ENCODE measurements at regions not wholly inside any gene's neighbourhood (a gene's known extent, or its start where the extent isn't known, plus 50 kb on each side); places are given as distances from the start of the nearest gene placed in this dataset.

DNA sequence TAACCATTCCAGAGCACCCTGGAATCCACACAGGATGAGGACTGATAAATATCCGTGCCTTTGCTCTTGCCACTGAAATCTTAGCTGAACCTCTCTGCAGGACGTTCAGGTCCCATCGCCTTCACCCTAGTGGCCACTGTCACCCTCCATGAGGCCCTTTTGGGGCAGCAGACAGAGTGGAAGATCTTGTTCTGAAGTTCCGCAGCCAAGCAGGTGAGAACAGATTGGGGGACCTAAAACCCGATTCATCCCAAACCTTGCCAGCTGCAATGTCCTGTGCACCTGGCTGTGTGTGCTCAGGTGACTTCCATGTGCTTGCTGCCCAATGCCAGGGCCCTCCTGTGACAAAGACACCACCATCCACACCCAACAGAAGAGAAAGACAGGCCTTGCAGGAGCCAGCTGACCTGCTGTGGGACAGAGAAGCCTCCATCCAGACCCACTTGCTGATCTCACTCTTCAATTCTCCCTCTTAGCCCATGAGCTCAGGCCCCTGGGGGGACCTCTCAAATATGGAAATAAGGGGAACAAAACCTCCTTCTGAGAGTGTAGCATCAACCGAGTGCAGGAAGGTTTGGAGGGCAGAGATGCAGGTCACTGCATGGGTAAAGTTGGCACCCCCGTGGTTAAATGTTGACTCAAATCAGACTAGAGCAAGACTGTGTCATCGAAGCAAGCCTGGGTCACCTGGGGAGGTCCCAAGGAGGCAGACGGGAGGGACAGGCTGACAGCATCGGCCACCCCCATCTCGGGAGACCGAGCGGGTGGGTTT, 308.7 kb upstream of the DIO3 start:
- Histone ChIP-seq H3K4me3 (ENCODE audit: low read depth in 1 of 2, low read length in 1 of 2) (no peak overlapping the region), H3K27me3 (no peaks in the 10 kb centered on the region)

DNA sequence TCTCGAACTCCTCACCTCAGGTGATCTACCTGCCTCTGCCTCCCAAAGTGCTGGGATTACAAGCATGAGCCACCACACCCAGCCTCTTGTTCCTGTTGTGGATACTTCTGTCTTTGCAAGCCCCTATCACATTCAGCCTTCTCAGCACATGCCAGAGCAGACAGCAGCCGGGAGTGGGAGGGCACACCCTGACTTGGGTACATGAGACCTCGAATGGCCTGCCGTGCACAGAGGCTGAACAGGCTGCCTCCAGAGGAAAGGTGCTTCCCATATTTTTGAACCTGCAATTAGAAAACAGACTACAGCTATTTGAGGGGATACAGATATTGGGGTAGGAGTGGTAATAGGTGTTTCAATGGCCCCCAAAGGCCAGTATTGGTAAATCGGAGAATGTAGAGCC, 307.3 kb upstream of the DIO3 start:
- Histone ChIP-seq H3K27me3 (no peaks in the 10 kb centered on the region), H3K9me3 (no peaks in the 10 kb centered on the region), H3K36me3 (no peaks in the 10 kb centered on the region), H3K27ac (no peak overlapping the region), H3K4me3 (ENCODE audit: low read depth in 1 of 2, low read length in 1 of 2) (no peak overlapping the region), H3K4me1 (ENCODE audit: control insufficient read depth in 1 of 2, insufficient read depth in 1 of 2, low read depth in 1 of 2, low read length in 1 of 2) (no peaks in the 10 kb centered on the region)
- TF ChIP-seq, protein P1, sequence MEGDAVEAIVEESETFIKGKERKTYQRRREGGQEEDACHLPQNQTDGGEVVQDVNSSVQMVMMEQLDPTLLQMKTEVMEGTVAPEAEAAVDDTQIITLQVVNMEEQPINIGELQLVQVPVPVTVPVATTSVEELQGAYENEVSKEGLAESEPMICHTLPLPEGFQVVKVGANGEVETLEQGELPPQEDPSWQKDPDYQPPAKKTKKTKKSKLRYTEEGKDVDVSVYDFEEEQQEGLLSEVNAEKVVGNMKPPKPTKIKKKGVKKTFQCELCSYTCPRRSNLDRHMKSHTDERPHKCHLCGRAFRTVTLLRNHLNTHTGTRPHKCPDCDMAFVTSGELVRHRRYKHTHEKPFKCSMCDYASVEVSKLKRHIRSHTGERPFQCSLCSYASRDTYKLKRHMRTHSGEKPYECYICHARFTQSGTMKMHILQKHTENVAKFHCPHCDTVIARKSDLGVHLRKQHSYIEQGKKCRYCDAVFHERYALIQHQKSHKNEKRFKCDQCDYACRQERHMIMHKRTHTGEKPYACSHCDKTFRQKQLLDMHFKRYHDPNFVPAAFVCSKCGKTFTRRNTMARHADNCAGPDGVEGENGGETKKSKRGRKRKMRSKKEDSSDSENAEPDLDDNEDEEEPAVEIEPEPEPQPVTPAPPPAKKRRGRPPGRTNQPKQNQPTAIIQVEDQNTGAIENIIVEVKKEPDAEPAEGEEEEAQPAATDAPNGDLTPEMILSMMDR (IDR thresholded peaks at IDR 0.05): no peak

More for the DNA sequence above, 308.7 kb upstream of the DIO3 start:
- Histone ChIP-seq H3K4me1 (ENCODE audit: control insufficient read depth in 1 of 2, insufficient read depth in 1 of 2, low read depth in 1 of 2, low read length in 1 of 2) (no peaks in the 10 kb centered on the region), H3K9me3 (no peaks in the 10 kb centered on the region), H3K27ac (no peak overlapping the region), H3K36me3 (no peaks in the 10 kb centered on the region)
- TF ChIP-seq, protein P1 (IDR thresholded peaks at IDR 0.05): no peak

DNA sequence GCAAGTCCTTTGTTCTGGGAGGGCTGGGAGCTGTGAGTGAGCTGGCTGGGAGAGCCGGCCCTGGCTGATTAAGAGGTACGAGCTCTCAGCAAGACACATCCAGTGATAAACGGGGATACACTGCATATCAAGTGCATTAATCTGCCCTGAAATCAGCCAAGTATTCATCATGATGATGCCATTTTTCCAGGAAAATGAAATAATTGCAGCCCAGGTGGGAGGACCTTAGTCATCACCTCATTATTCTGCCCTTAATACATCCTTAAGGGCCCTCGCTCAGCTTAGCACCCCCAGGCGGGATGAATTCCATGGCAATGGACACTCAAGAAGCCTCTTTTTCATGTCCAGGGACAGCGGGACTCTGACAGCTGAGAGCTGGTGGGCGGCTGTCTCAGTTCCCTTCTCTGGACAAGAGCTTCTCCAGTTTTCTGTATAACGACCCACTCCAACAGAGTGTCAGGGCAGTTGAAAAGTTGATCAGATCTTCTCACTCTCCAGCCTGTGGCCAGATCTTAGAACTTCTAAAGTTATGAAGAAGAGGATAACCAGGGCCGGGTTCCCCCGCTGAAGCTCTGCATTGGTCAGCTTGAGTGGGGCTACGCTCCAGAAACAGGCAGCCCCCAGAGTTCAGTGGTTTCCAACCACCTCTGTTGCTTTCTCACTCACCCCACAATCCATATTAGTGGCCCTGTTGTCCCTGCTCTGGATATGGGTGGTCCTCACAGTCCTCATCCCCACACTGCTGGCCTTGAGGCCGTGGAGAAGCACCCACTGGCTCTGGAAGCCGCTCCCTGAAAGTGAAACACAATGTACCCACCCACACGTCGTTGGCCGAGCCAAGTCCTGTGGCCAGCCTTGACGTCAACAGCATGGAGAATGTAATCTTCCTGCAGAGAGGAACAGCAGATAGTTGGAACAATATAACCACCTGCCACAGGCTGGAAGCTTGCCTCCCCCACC, 306.2 kb upstream of the DIO3 start:
- no peak overlapping the region for H3K27ac ChIP-seq
- TF ChIP-seq, protein P1 (IDR thresholded peaks at IDR 0.05): no peak
- H3K4me3 ChIP-seq (ENCODE audit: low read depth in 1 of 2, low read length in 1 of 2): no peak overlapping the region
- H3K27me3 ChIP-seq: no peaks in the 10 kb centered on the region
- H3K36me3 ChIP-seq: no peaks in the 10 kb centered on the region
- H3K4me1 ChIP-seq (ENCODE audit: control insufficient read depth in 1 of 2, insufficient read depth in 1 of 2, low read depth in 1 of 2, low read length in 1 of 2): no peaks in the 10 kb centered on the region
- no peaks in the 10 kb centered on the region for H3K9me3 ChIP-seq

DNA sequence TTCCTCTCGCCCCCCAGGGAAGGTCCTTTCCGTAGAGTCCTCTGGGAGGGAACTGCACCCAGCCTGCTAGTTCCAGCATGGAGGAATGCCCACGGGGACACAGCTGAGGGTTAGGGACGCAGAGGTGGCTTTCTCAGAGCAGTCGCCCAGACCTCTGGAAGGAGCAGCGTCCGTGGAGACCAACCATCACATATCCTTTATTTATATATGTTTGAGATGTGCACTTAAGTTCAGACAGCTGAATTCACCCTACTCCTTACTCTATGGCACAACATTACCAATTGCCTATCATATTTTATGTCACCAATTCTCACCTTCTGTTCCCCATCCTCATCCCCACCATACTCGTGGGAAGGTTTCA, 305.6 kb upstream of the DIO3 start:
- Histone ChIP-seq H3K4me1 (ENCODE audit: control insufficient read depth in 1 of 2, insufficient read depth in 1 of 2, low read depth in 1 of 2, low read length in 1 of 2) (no peaks in the 10 kb centered on the region), H3K9me3 (no peaks in the 10 kb centered on the region), H3K27me3 (no peaks in the 10 kb centered on the region), H3K36me3 (no peaks in the 10 kb centered on the region), H3K4me3 (ENCODE audit: low read depth in 1 of 2, low read length in 1 of 2) (no peak overlapping the region), H3K27ac (no peak overlapping the region)
- TF ChIP-seq, protein P1 (IDR thresholded peaks at IDR 0.05): no peak

DNA sequence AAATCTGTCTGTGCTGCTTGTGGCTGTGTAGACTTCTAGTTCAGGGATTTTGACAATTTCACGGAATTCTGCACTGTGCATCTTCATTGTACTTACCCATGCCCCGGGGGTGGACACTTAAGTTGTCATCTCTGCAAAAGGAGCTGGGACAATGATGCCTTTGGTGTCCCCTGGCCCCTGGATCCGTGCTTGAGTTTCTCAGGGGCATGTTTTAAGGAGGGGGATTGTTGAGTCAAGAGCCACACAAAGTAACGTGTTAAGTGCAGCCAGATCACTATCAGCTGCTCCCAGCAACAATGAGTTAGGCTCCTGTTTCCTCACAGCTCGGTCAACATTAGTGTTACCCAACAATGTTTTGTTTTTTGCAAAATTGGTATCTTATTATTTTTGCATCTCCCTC, 305.0 kb upstream of the DIO3 start:
- TF ChIP-seq, protein P1 (IDR thresholded peaks at IDR 0.05): no peak

More for the DNA sequence above, 305.0 kb upstream of the DIO3 start:
- H3K27ac ChIP-seq: no peak overlapping the region
- H3K27me3 ChIP-seq: no peaks in the 10 kb centered on the region
- H3K36me3 ChIP-seq: no peaks in the 10 kb centered on the region
- H3K4me3 ChIP-seq (ENCODE audit: low read depth in 1 of 2, low read length in 1 of 2): no peak overlapping the region
- H3K9me3 ChIP-seq: no peaks in the 10 kb centered on the region
- H3K4me1 ChIP-seq (ENCODE audit: control insufficient read depth in 1 of 2, insufficient read depth in 1 of 2, low read depth in 1 of 2, low read length in 1 of 2): no peaks in the 10 kb centered on the region
